Mesothelial cell of epicardium (in vitro differentiated cells): ENCODE measurements at regions not wholly inside any gene's neighbourhood (a gene's known extent, or its start where the extent isn't known, plus 50 kb on each side); places are given as distances from the start of the nearest gene placed in this dataset.

Experiments used
- DNase-seq, 2 experiments: peaks; one replicate each; pipeline ENCODE4 v3.0.0; 2021; ENCODE audit warnings: low spot score in 2 of 2; ENCODE audit not compliant: unreplicated experiment in 2 of 2
- H3K27ac Mint-ChIP-seq: 2 replicates; pipeline ENCODE4 v1.8.0; 2021; ENCODE audit warnings: mixed read lengths
- H3K27me3 Mint-ChIP-seq: 2 replicates; pipeline ENCODE4 v1.8.0; 2021; ENCODE audit warnings: low read depth, mixed read lengths
- H3K36me3 Mint-ChIP-seq: 2 replicates; pipeline ENCODE4 v1.8.0; 2021; ENCODE audit warnings: mixed read lengths
- H3K4me1 Mint-ChIP-seq: 2 replicates; pipeline ENCODE4 v1.8.0; 2021; ENCODE audit warnings: mixed read lengths
- H3K4me3 Mint-ChIP-seq: 2 replicates; pipeline ENCODE4 v1.8.0; 2021; ENCODE audit warnings: mild to moderate bottlenecking, moderate library complexity, mixed read lengths
- H3K9me3 Mint-ChIP-seq: 2 replicates; pipeline ENCODE4 v1.8.0; 2021; ENCODE audit warnings: mixed read lengths
- TF ChIP-seq, protein P1 (sequence below): fragments of 200-600 bp; sonication (generic); IDR thresholded peaks from one replicate; pipeline ENCODE4 v1.5.0; 2021; ENCODE audit warnings: antibody characterized with exemption; ENCODE audit not compliant: unreplicated experiment

GRCh38 chr16:8251298-8251697, 339.0 kb downstream of the TMEM114 start:
- TF ChIP-seq, protein P1, sequence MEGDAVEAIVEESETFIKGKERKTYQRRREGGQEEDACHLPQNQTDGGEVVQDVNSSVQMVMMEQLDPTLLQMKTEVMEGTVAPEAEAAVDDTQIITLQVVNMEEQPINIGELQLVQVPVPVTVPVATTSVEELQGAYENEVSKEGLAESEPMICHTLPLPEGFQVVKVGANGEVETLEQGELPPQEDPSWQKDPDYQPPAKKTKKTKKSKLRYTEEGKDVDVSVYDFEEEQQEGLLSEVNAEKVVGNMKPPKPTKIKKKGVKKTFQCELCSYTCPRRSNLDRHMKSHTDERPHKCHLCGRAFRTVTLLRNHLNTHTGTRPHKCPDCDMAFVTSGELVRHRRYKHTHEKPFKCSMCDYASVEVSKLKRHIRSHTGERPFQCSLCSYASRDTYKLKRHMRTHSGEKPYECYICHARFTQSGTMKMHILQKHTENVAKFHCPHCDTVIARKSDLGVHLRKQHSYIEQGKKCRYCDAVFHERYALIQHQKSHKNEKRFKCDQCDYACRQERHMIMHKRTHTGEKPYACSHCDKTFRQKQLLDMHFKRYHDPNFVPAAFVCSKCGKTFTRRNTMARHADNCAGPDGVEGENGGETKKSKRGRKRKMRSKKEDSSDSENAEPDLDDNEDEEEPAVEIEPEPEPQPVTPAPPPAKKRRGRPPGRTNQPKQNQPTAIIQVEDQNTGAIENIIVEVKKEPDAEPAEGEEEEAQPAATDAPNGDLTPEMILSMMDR, result no peak
- peaks cover 9% of the 10 kb centered on the region for H3K27me3 Mint-ChIP-seq
- no peaks in the 10 kb centered on the region for H3K4me1 Mint-ChIP-seq
- H3K27ac Mint-ChIP-seq, result no peak overlapping the region
- no peaks in the 10 kb centered on the region for H3K36me3 Mint-ChIP-seq
- DNase-seq, result no peak
- no peak overlapping the region for H3K4me3 Mint-ChIP-seq
- H3K9me3 Mint-ChIP-seq, result no peaks in the 10 kb centered on the region

DNA sequence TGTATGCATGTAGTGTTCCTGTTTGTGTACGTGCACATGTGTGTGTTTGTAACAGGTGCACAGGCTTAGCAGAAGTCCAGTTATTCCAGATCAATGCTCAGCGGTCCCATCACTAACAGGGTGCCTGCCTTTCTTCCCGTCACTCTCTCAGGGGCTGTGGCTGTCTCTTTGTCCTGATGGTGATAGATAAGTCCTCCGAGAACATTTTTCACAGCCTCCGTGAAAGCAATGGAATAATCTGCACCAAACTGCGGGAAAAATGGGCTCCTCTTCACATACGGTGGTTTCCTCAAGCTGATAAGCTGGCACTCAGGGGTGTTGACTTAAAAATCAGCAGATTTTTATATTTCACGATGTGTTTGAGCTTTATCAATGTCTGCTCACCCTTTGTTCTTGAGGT, 342.3 kb downstream of the TMEM114 start:
- Mint-ChIP-seq H3K4me1 (no peaks in the 10 kb centered on the region), H3K27ac (no peak overlapping the region), H3K4me3 (no peak overlapping the region), H3K9me3 (no peaks in the 10 kb centered on the region), H3K27me3 (peaks cover 9% of the 10 kb centered on the region), H3K36me3 (no peaks in the 10 kb centered on the region)
- TF ChIP-seq, protein P1, result no peak
- no peak for DNase-seq

- H3K36me3 Mint-ChIP-seq, result no peaks in the 10 kb centered on the region
- H3K9me3 Mint-ChIP-seq, result no peaks in the 10 kb centered on the region
- no peaks in the 10 kb centered on the region for H3K4me1 Mint-ChIP-seq
- no peak overlapping the region for H3K4me3 Mint-ChIP-seq
- DNase-seq, result no peak
- H3K27ac Mint-ChIP-seq, result no peak overlapping the region
- H3K27me3 Mint-ChIP-seq, result peaks cover under 1% of the 10 kb centered on the region
- TF ChIP-seq, protein P1, result no peak
These were observed 346.3 kb downstream of the TMEM114 start for GRCh38 chr16:8243981-8244380.

DNA sequence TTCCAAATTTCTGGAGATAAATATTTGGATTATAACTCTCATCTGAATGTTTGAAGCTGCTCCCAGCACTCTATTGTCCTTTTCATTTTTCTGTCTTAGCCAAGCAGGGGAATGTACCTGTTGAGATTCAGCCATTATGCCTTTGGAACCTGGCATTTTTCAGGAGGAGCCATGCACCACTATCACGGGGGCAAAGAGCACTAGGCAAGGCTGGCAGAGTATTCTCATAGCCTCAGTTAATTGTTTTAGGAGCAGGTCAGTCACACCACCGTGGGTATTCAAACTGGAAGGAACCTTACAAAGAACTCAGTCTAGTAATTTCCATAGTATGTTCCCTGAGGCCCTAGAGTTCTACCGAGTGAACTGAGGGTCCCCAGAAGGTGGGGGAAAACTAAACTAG, 348.9 kb downstream of the TMEM114 start:
- TF ChIP-seq, protein P1, result no peak
- no peak overlapping the region for H3K4me3 Mint-ChIP-seq
- peaks cover 4% of the 10 kb centered on the region for H3K9me3 Mint-ChIP-seq
- no peak overlapping the region for H3K27ac Mint-ChIP-seq
- no peaks in the 10 kb centered on the region for H3K27me3 Mint-ChIP-seq
- no peaks in the 10 kb centered on the region for H3K36me3 Mint-ChIP-seq
- DNase-seq, result no peak
- H3K4me1 Mint-ChIP-seq, result no peaks in the 10 kb centered on the region

DNA sequence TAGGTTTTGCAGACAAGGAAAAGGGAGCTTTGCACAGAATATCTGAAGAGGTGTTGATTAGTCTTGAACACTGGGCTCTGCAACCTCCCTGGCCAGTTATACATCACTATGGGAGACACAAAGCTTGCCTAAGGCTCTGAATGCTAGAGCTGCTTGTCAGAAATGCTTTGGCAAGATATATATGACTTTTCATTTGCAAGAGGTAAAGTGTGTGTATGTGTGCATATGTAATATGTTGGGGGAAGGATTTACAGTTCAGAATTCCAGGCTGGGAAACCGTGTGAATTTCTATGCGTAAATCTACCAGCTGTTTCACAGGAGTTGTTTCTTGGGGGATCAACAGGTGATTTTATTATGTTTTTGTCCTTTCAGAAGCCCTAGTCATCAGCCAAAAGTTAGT, 350.9 kb downstream of the TMEM114 start:
- no peaks in the 10 kb centered on the region for H3K27me3 Mint-ChIP-seq
- H3K9me3 Mint-ChIP-seq, result peaks cover 4% of the 10 kb centered on the region
- H3K4me1 Mint-ChIP-seq, result no peaks in the 10 kb centered on the region
- H3K4me3 Mint-ChIP-seq, result no peak overlapping the region
- H3K36me3 Mint-ChIP-seq, result no peaks in the 10 kb centered on the region
- H3K27ac Mint-ChIP-seq, result no peak overlapping the region
- DNase-seq, result no peak
- TF ChIP-seq, protein P1, result no peak

DNA sequence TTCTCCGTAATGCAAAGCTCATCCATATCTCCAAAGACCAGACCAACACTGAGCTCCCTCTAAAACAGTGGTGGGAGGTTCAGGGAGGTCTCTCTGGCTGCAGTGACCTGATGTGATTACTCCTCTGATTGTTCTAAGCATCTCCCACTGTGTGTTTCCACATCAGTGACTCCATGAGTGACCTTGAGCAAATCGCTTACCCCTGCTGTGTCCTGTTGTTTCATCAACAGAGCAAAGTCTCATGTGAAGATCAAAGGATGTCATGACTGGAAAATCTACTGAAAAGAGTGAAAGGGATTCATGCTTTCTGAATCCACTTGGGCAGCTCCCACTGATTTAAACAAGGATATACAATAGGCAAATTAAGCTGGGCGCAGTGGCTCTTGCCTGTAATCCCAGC, 352.9 kb downstream of the TMEM114 start:
- H3K27ac Mint-ChIP-seq, result no peak overlapping the region
- no peaks in the 10 kb centered on the region for H3K36me3 Mint-ChIP-seq
- TF ChIP-seq, protein P1, result no peak
- H3K4me3 Mint-ChIP-seq, result no peak overlapping the region
- H3K9me3 Mint-ChIP-seq, result peaks cover 4% of the 10 kb centered on the region
- no peaks in the 10 kb centered on the region for H3K27me3 Mint-ChIP-seq
- no peak for DNase-seq
- H3K4me1 Mint-ChIP-seq, result no peaks in the 10 kb centered on the region
